ENCODE measurements at regions not wholly inside any gene's neighbourhood (a gene's known extent, or its start where the extent isn't known, plus 50 kb on each side); places are given as distances from the start of the nearest gene placed in this dataset.

DNA sequence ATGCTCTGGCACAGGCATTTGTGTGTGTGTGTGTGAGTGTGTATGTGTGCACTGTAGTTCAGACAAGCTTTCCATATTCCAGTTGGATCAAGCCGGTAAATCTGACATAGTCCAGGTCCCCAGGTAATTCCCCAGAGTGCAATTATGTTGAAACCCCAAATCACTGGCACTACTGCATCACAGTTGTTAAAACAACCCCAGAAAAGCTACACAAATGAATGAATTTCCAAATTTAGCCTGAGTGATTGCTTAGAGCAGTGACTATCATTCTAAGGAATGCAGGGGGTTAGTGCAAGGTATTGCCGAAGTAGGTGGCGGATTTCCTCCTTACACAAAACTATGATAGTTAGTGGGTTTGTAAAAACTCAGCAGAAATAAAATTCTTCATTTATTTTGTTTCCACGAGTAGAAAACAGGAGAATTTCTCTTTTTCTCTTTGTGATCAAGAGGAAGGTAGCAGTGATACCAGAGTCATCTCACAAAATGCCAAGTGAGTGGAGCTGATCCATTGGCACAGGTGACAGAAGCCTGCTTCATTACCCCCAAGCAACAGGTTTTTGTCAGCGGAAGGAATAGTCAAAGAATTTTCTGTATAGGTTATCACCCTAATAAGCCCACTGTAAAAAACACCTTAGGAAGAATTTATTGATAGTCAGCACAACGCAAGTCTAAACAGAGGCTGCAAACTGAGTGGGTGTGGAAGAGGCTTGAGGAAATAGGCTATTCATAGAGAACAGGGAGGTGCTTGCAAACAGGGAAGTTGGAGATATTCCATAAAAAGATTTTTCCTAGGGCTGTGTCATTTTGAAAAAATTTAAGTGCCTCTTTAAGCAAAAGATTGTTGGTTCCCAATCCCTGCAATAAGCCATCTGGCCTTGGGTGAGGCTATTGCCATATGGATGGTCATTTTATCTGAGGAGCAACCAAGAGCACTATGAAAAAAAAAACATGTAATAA lies 385.1 kb downstream of the CHSY3 start:
- H3K4me1 ChIP-seq: no peaks in the 10 kb centered on the region
- 71 to 79% methylated on average over 6 of the region's 6 CpGs for WGBS, 2 donors
- no peak overlapping the region for H3K4me3 ChIP-seq
- DNase-seq (ENCODE audit: low spot score in 2 of 2): no peak
- TF ChIP-seq POLR2A (IDR thresholded peaks at IDR 0.05): no peak
- TF ChIP-seq EP300 (IDR thresholded peaks at IDR 0.05): no peak
- TF ChIP-seq, protein P1, sequence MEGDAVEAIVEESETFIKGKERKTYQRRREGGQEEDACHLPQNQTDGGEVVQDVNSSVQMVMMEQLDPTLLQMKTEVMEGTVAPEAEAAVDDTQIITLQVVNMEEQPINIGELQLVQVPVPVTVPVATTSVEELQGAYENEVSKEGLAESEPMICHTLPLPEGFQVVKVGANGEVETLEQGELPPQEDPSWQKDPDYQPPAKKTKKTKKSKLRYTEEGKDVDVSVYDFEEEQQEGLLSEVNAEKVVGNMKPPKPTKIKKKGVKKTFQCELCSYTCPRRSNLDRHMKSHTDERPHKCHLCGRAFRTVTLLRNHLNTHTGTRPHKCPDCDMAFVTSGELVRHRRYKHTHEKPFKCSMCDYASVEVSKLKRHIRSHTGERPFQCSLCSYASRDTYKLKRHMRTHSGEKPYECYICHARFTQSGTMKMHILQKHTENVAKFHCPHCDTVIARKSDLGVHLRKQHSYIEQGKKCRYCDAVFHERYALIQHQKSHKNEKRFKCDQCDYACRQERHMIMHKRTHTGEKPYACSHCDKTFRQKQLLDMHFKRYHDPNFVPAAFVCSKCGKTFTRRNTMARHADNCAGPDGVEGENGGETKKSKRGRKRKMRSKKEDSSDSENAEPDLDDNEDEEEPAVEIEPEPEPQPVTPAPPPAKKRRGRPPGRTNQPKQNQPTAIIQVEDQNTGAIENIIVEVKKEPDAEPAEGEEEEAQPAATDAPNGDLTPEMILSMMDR (IDR thresholded peaks at IDR 0.05): no peak
- no peaks in the 10 kb centered on the region for H3K27me3 ChIP-seq
- H3K27ac ChIP-seq: no peak overlapping the region
- no peaks in the 10 kb centered on the region for H3K36me3 ChIP-seq
- H3K9me3 ChIP-seq: no peaks in the 10 kb centered on the region

DNA sequence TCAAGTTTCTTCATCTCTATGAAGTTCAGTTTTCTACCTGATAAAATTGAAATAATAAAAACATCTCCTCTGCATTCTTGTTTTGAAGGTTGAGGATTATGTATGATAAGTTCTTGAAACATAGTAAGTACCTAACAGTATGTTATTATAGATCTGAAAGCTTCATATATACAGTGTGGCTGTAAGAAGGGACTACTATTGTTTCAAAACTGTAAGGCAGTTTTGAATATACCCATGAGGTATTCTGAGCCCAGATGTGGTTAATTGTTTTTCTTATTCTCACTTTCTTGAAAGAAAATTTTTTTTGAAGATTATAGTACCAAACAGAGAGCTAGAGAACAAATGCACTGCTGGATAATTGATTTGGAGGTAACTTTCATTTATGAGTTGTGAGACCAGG lies 383.2 kb downstream of the CHSY3 start:
- Histone ChIP-seq H3K9me3 (no peaks in the 10 kb centered on the region), H3K27ac (peak overlapping the region in 1 of 4 donors; percentile 20), H3K27me3 (no peaks in the 10 kb centered on the region), H3K4me3 (no peak overlapping the region), H3K4me1 (no peaks in the 10 kb centered on the region), H3K36me3 (no peaks in the 10 kb centered on the region)
- DNase-seq (ENCODE audit: low spot score in 2 of 2): no peak
- TF ChIP-seq EP300 (IDR thresholded peaks at IDR 0.05): no peak
- TF ChIP-seq, protein P1 (IDR thresholded peaks at IDR 0.05): no peak
- TF ChIP-seq POLR2A (IDR thresholded peaks at IDR 0.05): no peak

DNA sequence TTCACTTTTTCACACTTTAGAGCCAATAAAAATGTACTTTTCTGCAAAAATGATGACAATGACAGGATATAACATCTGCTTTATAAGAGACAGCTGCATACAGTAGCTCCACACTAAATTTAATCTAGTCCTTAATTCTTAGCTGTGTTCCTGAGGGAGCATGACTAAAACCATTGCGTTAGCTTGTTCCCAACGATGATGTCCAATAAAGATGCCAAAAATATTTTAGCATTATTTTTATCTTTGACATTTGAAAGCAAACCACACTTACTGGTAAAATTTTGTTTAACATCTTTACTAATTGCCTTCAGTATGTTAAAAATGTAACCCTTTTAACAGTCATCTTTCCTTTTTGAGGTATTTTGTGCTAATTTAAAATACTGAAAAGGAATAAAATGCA lies 382.7 kb downstream of the CHSY3 start:
- Histone ChIP-seq H3K4me3 (no peak overlapping the region), H3K4me1 (no peaks in the 10 kb centered on the region), H3K27me3 (no peaks in the 10 kb centered on the region), H3K9me3 (no peaks in the 10 kb centered on the region), H3K36me3 (no peaks in the 10 kb centered on the region), H3K27ac (peak overlapping the region in 1 of 4 donors; percentile 20)
- DNase-seq (ENCODE audit: low spot score in 2 of 2): no peak
- WGBS, 2 donors: 46 to 54% methylated on average over 2 of the region's 2 CpGs
- TF ChIP-seq, protein P1 (IDR thresholded peaks at IDR 0.05): no peak
- no peak for TF ChIP-seq POLR2A (IDR thresholded peaks at IDR 0.05)
- no peak for TF ChIP-seq EP300 (IDR thresholded peaks at IDR 0.05)

DNA sequence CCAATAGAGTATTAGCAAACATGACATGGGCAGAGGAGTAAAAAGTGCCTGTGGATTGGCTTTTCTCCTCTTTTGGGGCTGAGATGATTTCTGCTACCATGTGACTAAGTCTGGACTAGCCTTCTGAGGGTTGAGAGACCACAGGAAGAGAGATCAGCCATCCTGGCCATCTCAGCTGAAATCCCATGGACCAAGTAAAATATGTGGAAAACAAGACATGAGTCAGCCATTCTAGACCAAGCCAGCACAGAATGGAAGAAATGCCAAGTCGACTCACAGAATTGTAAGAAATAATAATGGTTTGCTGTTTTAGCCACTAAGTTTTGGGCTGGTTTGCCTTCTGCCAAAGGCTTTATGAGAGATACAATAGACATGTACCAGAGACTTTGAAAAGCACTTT lies 377.8 kb downstream of the CHSY3 start:
- no peaks in the 10 kb centered on the region for H3K4me1 ChIP-seq
- H3K36me3 ChIP-seq: no peaks in the 10 kb centered on the region
- H3K27me3 ChIP-seq: no peaks in the 10 kb centered on the region
- H3K27ac ChIP-seq: peak overlapping the region in 1 of 4 donors; percentile 19
- no peak for TF ChIP-seq POLR2A (IDR thresholded peaks at IDR 0.05)
- TF ChIP-seq, protein P1 (IDR thresholded peaks at IDR 0.05): no peak
- TF ChIP-seq EP300 (IDR thresholded peaks at IDR 0.05): no peak
- DNase-seq (ENCODE audit: low spot score in 2 of 2): no peak
- no peaks in the 10 kb centered on the region for H3K9me3 ChIP-seq
- 55 to 60% methylated on average over 1 of the region's 1 CpG for WGBS, 2 donors
- H3K4me3 ChIP-seq: no peak overlapping the region

DNA sequence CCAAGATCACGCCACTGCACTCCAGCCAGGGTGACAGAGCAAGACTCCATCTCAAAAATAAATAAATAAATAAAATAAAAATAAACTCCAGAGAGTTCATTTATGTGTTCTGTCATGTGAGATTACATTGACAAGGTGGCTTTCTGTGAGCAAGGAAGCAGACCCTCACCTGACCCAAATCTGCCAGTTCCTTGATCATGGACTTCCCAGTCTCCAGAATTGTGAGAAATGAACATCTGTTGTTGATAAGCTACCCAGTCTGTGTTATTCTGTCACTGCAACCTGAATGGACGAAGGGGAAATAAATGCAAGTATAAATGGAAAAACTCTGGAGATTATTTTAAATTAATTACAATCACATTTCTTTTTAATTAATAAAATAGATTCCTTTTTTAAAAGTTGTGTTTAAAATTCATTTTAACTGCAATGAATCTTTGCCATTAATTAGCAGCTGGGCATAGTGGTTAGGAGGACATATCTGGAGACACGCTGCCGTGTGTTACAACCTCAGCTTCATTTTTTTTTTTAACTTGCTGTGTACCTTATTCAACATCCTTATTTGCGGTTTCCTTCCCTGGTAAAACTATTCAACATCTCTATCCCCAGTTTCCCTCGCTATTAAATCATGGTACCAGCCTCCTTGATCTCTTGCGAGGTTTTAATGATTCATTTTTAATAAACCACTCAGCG lies 376.4 kb downstream of the CHSY3 start:
- H3K36me3 ChIP-seq: no peaks in the 10 kb centered on the region
- no peaks in the 10 kb centered on the region for H3K4me1 ChIP-seq
- DNase-seq (ENCODE audit: low spot score in 2 of 2): no peak
- H3K9me3 ChIP-seq: no peaks in the 10 kb centered on the region
- H3K4me3 ChIP-seq: no peak overlapping the region
- H3K27ac ChIP-seq: no peak overlapping the region
- TF ChIP-seq POLR2A (IDR thresholded peaks at IDR 0.05) (no peak), EP300 (IDR thresholded peaks at IDR 0.05) (no peak)
- TF ChIP-seq, protein P1 (IDR thresholded peaks at IDR 0.05): no peak
- 77 to 88% methylated on average over 8 of the region's 8 CpGs for WGBS, 2 donors
- H3K27me3 ChIP-seq: no peaks in the 10 kb centered on the region
